WI38 (cell line): ENCODE measurements at regions not wholly inside any gene's neighbourhood (a gene's known extent, or its start where the extent isn't known, plus 50 kb on each side); places are given as distances from the start of the nearest gene placed in this dataset.

Source experiments
- H3K4me3 ChIP-seq: 2 replicates; pipeline ENCODE4 v1.5.1; 2011; ENCODE audit warnings: low read depth, mild to moderate bottlenecking, control low read depth, low read length
- TF ChIP-seq, protein P1 (sequence below): IDR thresholded peaks from 2 replicates; pipeline ENCODE4 v1.5.1; 2012; ENCODE audit warnings: low read depth, mild to moderate bottlenecking, control low read depth, low read length

DNA sequence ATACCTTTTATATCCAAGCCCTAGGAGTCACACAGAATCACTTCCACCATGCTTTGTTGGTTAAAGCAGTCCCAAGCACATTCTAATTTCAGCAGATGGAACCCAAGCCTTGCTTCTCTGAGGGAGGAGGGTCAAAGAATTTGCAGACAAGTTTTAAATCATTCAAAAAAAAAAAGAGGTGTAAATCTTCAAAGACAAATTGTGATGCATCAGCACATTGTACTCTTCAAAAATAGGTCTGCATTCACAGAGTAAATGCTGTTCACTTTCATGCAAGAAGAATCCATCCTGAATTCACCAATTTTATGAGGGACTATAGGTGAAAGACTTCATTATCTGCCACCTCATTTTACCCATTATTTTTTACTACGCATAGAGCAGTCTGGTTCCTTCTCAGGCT, 321.8 kb upstream of the PRDM1 start:
- TF ChIP-seq, protein P1, sequence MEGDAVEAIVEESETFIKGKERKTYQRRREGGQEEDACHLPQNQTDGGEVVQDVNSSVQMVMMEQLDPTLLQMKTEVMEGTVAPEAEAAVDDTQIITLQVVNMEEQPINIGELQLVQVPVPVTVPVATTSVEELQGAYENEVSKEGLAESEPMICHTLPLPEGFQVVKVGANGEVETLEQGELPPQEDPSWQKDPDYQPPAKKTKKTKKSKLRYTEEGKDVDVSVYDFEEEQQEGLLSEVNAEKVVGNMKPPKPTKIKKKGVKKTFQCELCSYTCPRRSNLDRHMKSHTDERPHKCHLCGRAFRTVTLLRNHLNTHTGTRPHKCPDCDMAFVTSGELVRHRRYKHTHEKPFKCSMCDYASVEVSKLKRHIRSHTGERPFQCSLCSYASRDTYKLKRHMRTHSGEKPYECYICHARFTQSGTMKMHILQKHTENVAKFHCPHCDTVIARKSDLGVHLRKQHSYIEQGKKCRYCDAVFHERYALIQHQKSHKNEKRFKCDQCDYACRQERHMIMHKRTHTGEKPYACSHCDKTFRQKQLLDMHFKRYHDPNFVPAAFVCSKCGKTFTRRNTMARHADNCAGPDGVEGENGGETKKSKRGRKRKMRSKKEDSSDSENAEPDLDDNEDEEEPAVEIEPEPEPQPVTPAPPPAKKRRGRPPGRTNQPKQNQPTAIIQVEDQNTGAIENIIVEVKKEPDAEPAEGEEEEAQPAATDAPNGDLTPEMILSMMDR: no peak
- H3K4me3 ChIP-seq: no peak overlapping the region

DNA sequence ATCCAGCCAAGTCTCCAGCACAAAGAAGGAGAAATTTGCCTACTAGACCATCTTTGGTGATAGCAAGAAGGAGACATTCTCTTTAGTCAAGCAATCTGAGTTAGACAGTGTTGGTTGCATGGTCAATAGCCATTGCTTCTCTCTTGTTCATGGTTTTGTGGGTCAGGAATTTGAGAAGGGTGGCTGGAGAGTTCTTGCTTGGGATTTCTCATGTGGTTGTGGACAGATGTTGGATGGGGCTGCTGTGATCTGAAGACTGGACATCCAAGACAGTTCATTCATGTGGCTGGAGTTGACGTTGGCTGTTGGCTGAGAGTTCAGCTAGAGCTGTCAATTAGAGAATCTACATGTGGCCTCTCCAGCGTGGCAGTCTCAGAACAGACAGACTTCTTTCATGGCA, 322.3 kb upstream of the PRDM1 start:
- H3K4me3 ChIP-seq: no peak overlapping the region
- TF ChIP-seq, protein P1: no peak

DNA sequence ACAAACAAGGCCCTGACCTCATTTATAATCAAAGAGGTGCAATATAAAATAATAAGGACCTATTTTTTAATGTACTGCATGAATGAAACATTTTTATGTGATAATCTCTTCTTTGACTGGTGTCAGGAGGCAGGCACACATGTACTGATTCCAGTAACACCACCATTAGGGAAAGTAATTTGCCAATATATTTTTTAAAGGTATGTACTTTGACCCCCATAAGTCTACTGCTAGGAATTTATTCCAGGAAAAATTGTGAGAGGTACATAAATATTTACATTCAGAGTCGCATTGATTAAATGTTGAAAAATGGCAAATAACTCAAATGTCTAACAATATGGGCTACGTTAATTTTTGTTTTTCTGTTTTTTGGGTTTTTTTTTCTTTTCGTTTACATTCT, 325.4 kb upstream of the PRDM1 start:
- TF ChIP-seq, protein P1: no peak
- H3K4me3 ChIP-seq: no peak overlapping the region

DNA sequence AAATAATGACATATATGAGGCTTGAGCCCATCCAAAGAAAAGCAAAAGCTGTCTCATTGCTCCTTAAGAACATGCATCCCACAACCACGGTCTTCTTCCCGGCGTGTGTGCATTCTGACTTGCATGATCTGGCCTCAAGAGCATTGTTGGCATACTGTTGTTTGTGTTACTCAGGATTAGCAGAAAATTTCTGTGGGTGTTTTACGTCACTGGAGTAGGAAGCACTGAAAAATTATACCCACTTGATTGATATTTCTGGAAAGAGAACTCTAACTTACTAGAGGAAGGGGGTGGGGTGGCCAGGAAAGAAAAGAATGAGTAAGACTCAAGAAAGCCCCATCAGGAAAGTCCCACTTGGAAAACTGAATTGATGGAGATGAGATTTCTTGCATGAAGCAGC, 326.2 kb upstream of the PRDM1 start:
- no peak overlapping the region; the same call in 1 of the 2 replicates for H3K4me3 ChIP-seq
- TF ChIP-seq, protein P1: no peak

DNA sequence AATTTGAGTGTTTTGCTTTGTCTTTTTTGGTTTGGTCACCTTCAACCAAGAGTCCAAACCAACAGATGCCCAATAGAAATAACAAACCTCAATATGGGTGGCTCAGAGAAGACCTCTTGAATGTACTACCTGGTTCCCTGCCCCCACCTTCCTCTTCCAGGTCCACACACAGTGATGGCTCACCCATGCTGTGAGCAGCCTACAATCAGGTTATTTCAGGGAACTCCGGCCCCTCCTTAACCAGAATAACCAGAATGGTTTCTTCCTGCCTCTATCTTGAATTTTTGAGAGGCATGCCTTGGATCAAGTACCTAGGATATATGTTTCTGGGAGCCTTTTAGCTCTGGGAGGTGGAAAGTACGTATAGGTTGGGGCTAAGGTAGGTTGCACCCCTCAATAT, 327.1 kb upstream of the PRDM1 start:
- TF ChIP-seq, protein P1: no peak
- H3K4me3 ChIP-seq: no peak overlapping the region

DNA sequence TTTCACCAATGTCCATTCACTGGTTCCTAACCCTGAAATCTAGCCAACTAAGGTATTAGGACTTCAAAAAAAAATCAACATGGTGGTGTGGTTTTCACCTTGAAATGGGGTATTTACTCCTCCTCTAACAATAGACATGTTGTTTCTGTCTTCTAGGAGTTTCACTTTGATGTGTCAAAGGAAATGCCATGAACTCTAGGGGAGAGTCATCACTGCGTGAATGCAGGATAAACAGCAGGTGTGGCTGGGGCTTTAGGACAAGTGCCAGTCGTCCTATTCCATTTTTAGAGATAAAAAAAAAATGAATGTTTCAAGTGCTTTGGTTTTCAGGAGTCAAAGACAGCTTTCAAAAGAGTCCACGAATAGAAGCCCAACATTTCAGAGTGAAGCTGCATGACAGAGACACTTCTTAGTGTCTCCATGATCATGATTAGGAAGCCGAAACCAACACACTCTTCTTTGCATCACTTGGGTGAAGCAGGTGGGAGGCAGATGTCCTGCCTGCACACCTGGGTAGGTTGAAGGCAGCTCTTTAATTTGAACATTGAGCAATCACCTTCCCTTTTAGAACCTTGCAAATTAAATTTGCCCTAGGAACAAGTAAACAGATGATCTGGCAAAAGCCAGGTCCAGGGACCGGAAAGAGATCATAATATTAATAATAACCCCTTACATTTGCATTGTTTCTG, 328.5 kb upstream of the PRDM1 start:
- TF ChIP-seq, protein P1: no peak

DNA sequence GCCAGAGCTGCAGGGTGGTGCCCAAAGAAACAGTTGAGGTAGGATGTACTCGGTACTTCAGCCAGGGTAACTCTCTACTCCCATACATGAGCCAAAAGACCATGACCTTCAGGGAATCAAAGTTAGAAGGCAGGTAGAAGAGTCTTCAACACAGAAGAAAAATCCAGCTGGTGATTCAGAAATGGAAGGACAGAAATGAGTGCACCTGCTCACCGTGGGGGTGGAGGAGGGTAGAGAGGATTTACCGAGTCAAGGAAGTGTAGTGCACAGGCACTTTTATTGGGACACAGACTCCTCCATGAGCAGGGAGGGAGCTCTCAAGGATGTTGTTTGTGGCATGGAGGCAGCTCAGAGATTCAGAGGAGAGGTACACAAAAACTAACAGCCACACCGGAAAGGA, 330.3 kb upstream of the PRDM1 start:
- TF ChIP-seq, protein P1: no peak
- no peak overlapping the region for H3K4me3 ChIP-seq

More for the DNA sequence above, 328.5 kb upstream of the PRDM1 start:
- H3K4me3 ChIP-seq: no peak overlapping the region
